ENCODE measurements at regions not wholly inside any gene's neighbourhood (a gene's known extent, or its start where the extent isn't known, plus 50 kb on each side); places are given as distances from the start of the nearest gene placed in this dataset.

GRCh38 chr12:125512541-125513298, 447.5 kb downstream of the AACS start:
- TF ChIP-seq CTCF (IDR thresholded peaks at IDR 0.05; ENCODE audit: low read length) (no peak), EZH2 (IDR thresholded peaks at IDR 0.05; ENCODE audit: borderline replicate concordance, low read length) (no peak)
